ENCODE measurements at regions not wholly inside any gene's neighbourhood (a gene's known extent, or its start where the extent isn't known, plus 50 kb on each side); places are given as distances from the start of the nearest gene placed in this dataset.
A peak's percentile ranks its signal among the peaks of the same experiment; 100 is the strongest.
"Not testable (repeated sequence)": the region's sequence is repeated elsewhere in the genome, so short reads cannot be mapped to it uniquely, and the experiment has no call there.

- no peak for DNase-seq
Measured at GRCh38 chr2:39929531-39929930, 150.5 kb upstream of the THUMPD2 start.

GRCh38 chr2:39925312-39925711 lies 146.3 kb upstream of the THUMPD2 start:
- no peak for DNase-seq

- DNase-seq, result no peak
Measured at GRCh38 chr2:39923455-39923854, 144.4 kb upstream of the THUMPD2 start.

- DNase-seq, result no peak
Measured at GRCh38 chr2:39922679-39923405, 143.8 kb upstream of the THUMPD2 start.

GRCh38 chr2:39920307-39920801 lies 141.3 kb upstream of the THUMPD2 start:
- no peak for DNase-seq

GRCh38 chr2:39919511-39920306 lies 140.7 kb upstream of the THUMPD2 start:
- no peak for DNase-seq

- DNase-seq, result no peak
Measured at GRCh38 chr2:39918886-39919285, 139.8 kb upstream of the THUMPD2 start.

- DNase-seq, result not testable (repeated sequence)
Measured at GRCh38 chr2:39917371-39917770, 138.3 kb upstream of the THUMPD2 start.

GRCh38 chr2:39914949-39915348 lies 135.9 kb upstream of the THUMPD2 start:
- DNase-seq, result no peak

GRCh38 chr2:39913648-39914461 lies 134.8 kb upstream of the THUMPD2 start:
- DNase-seq, result peak; percentile 83

GRCh38 chr2:39902103-39902502 lies 123.0 kb upstream of the THUMPD2 start:
- DNase-seq, result no peak

GRCh38 chr2:39898934-39899333 lies 119.9 kb upstream of the THUMPD2 start:
- DNase-seq, result no peak

- no peak for DNase-seq
Measured at GRCh38 chr2:39897273-39897672, 118.2 kb upstream of the THUMPD2 start.

- DNase-seq, result no peak
Measured at GRCh38 chr2:39894082-39894481, 115.0 kb upstream of the THUMPD2 start.

GRCh38 chr2:39893616-39894015 lies 114.6 kb upstream of the THUMPD2 start:
- no peak for DNase-seq

GRCh38 chr2:39881948-39882347 lies 102.9 kb upstream of the THUMPD2 start:
- DNase-seq, result no peak

- DNase-seq, result no peak
Measured at GRCh38 chr2:39881494-39881893, 102.4 kb upstream of the THUMPD2 start.

- not testable (repeated sequence) for DNase-seq
Measured at GRCh38 chr2:39879001-39879400, 99.9 kb upstream of the THUMPD2 start.

GRCh38 chr2:39875914-39876267 lies 96.8 kb upstream of the THUMPD2 start:
- no peak for DNase-seq

- no peak for DNase-seq
Measured at GRCh38 chr2:39875182-39875913, 96.3 kb upstream of the THUMPD2 start.

- DNase-seq, result no peak
Measured at GRCh38 chr2:39874236-39874635, 95.2 kb upstream of the THUMPD2 start.

- DNase-seq, result no peak
Measured at GRCh38 chr2:39873586-39873985, 94.5 kb upstream of the THUMPD2 start.
